GM12892 (cell line): ENCODE measurements at regions not wholly inside any gene's neighbourhood (a gene's known extent, or its start where the extent isn't known, plus 50 kb on each side); places are given as distances from the start of the nearest gene placed in this dataset.

ENCODE experiments used
- POLR2A ChIP-seq: IDR thresholded peaks from 2 replicates; pipeline ENCODE4 v1.6.1; 2011; ENCODE audit warnings: low read depth, low read length, control low read depth
- TAF1 ChIP-seq: IDR thresholded peaks from 2 replicates; pipeline ENCODE4 v1.6.1; 2011; ENCODE audit warnings: low read depth, mild to moderate bottlenecking, control low read depth, low read length, borderline replicate concordance

- TF ChIP-seq TAF1 = no peak
- TF ChIP-seq POLR2A = no peak
Measured at GRCh38 chr6:65903992-65904391, 197.0 kb upstream of the EYS start.
